Fibroblast of mammary gland (primary cell): ENCODE measurements at regions not wholly inside any gene's neighbourhood (a gene's known extent, or its start where the extent isn't known, plus 50 kb on each side); places are given as distances from the start of the nearest gene placed in this dataset.

Experiments
- DNase-seq: peaks from one replicate; pipeline ENCODE4 v3.0.0-alpha.2; 2010; ENCODE audit warnings: low read depth
- H3K4me3 ChIP-seq: 2 replicates; pipeline ENCODE4 v1.5.1; 2011; ENCODE audit warnings: low read depth, mild to moderate bottlenecking, low read length, moderate library complexity; ENCODE audit not compliant: control insufficient read depth
- CTCF ChIP-seq: conservative IDR thresholded peaks from 2 replicates; pipeline ENCODE4 v1.5.1; 2011; ENCODE audit warnings: low read depth, low read length, inconsistent platforms; ENCODE audit not compliant: control insufficient read depth, insufficient read depth

GRCh38 chr13:59236944-59237343 is 926.8 kb downstream of the DIAPH3 start:
- DNase-seq = no peak
- no peak overlapping the region for H3K4me3 ChIP-seq
- no peak for TF ChIP-seq CTCF

DNA sequence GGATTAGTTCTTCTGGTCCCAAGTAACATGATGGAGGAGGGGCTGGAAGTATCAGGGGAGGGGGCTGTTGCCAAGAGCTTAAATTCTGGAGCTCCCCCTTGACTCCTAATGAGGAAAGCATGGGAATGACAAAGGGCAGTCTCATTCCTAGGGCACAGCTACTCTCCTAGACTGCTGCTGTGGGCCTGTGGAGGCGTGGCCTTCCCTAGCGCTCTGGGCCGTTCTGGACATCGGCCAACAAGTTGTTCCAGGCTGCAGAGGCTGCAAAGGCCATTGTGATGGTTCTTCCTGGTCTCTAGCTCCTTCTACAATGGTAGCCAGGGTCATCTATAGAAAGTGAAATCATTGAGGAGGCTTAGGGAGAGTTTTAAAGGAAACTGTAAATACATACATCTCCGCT is 916.6 kb downstream of the DIAPH3 start:
- no peak overlapping the region for H3K4me3 ChIP-seq
- DNase-seq = no peak
- no peak for TF ChIP-seq CTCF

DNA sequence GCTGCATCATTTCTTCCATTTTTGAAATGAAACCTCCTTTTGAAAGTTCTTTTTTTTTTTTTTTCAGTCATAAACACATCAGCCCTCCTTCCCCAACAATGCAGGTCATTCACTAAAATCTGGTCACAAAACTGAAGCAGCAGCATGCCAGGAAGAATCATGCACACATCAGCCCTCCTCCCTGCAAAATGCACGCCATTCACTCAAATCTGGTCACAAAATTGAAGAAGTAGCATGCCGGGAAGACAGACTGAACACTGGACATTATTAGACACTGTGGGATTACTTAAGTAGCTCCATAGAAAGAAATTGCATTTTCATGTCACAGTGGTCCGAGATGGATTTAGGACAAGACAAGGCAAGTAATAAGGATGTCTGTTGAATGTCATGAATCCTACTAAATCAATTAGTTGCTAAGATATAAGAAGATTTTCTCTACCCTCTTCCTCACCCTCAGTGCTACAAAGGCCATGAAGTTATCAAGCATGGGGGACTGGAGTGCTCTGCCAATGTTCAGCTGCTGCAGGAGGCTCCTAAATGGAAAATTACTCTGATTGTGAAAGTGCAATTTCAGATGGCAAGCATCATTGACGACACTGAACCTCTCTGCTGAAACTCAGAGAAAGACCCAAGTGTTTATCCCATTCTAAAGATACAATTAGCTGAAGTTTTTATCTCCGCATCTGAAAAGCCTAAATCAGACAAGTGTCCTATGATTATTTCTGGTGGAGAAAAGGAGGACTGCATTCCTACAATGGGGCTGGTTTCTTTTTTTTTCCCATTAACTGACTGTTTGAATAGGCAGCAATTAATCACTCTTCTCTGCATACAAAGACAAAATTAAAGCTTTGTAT is 913.2 kb downstream of the DIAPH3 start:
- no peak for TF ChIP-seq CTCF
- no peak for DNase-seq

DNA sequence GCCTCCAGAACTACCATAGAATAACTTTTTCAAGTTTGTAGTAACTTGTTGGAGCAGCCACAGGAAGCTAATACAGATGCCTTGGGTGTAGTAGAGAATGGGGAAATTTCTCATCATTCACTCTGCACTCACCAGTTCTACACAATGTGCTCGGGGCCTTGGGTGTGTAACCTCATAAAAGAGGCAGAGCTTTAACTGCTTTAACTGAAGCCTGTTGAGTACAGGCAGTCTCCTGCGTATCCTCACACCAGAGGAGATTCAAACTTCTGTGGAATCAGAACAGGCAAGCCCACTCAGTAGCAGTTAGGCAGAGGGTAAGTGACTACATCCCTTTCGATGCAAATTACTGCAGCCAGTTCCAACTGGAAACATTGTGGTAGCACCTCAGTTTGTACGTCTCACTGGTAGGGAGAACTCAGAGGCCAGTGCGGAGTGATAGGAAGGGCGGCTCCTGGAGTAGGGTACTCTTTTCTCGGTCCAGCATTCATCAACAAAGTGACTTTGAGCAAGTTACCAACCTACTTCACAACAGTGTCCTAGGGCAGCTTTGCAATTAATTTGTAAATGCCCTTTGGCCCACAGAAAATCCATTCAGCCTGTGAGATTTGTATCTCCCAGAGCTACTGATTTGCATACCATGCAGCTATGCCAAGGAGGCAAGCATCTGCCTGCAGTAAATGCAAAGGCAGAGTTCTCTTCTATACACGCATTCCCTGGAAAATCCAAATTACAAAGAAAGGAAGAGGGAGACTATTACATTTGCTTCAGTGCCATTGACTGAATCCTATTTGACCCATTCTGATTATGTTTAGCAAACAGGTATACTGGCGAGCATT is 904.3 kb downstream of the DIAPH3 start:
- no peak overlapping the region for H3K4me3 ChIP-seq
- TF ChIP-seq CTCF = no peak
- DNase-seq = no peak

More for the DNA sequence above, 913.2 kb downstream of the DIAPH3 start:
- H3K4me3 ChIP-seq = no peak overlapping the region

GRCh38 chr13:59261928-59262488 is 901.7 kb downstream of the DIAPH3 start:
- no peak for DNase-seq
- TF ChIP-seq CTCF = no peak

DNA sequence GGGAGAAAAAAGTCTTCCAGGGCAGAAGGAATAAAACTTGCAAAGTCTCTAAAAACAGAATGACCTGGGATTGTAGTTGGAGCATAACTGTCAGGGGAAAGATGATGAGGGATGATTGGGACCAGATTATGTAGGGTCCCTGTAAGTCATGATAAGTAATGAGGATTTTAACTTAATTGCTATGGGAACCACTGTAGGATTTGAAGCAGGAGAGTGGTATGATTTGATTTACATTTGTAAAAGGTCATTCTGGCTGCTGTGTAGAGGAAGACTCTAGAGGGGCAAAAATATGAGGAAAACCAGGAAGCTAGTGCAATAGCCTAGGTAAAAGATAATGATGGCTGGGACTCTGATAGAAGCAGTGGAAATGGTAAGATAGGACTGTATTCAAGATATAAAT is 900.2 kb downstream of the DIAPH3 start:
- DNase-seq = no peak
- no peak for TF ChIP-seq CTCF
- H3K4me3 ChIP-seq = no peak overlapping the region

More at GRCh38 chr13:59261928-59262488, 901.7 kb downstream of the DIAPH3 start:
- H3K4me3 ChIP-seq = no peak overlapping the region
